HCT116 (cell line): ENCODE measurements at regions not wholly inside any gene's neighbourhood (a gene's known extent, or its start where the extent isn't known, plus 50 kb on each side); places are given as distances from the start of the nearest gene placed in this dataset.

Source experiments
- ATAC-seq: fragments of 200-7000 bp; cut with Tn5 transposase; 2 replicates; pipeline ENCODE4 v1.9.1; 2020; ENCODE audit warnings: mild to moderate bottlenecking, moderate library complexity
- BruUV-seq: library from RNA; stranded (reverse); fragments of 400-500 nt; replicated peaks from 2 replicates; lab custom pipeline; 2021; lab: Mats Ljungman, UMichigan
- CTCF ChIA-PET: fragments of 300-600 bp; sonication (Branson Sonifier 250); formaldehyde crosslinking; loops from one replicate; lab custom pipeline; 2021; ENCODE audit warnings: antibody characterized with exemption; lab: Charles Lee
- POLR2A ChIA-PET: fragments of 300-600, 350-600 bp; sonication (Branson Sonifier 250); formaldehyde crosslinking; loops from one replicate; lab custom pipeline; 2021; ENCODE audit warnings: antibody characterized with exemption; lab: Charles Lee
- RAD21 ChIA-PET, 2 experiments: fragments of 300-600 bp; sonication (Branson Sonifier 250); formaldehyde crosslinking; loops; one replicate each; lab custom pipeline; 2023; ENCODE audit warnings: low total read pairs in 2 of 2; ENCODE audit not compliant: uncharacterized antibody in 2 of 2, unreplicated experiment in 2 of 2, low non-redundant PET in 1 of 2; lab: Charles Lee
- DNase-seq: peaks from one replicate; pipeline ENCODE4 v3.0.0-alpha.2; 2010; ENCODE audit warnings: low read depth, low spot score
- H2AFZ ChIP-seq: fragments of 200-600 bp; shearing (Covaris generic), sonication (generic); 2 replicates; pipeline ENCODE4 v1.6.1; 2017; ENCODE audit warnings: low read depth, mixed run types, mixed read lengths, antibody characterized with exemption, low read length; ENCODE audit not compliant: poor library complexity, severe bottlenecking
- H3K27ac ChIP-seq: 2 replicates; pipeline ENCODE4 v1.5.1; 2012; ENCODE audit warnings: low read depth, low read length
- H3K27me3 ChIP-seq: fragments of 200-600 bp; sonication (generic); 2 replicates; pipeline ENCODE4 v1.6.1; 2016; ENCODE audit warnings: mixed run types, low read length, mixed read lengths; ENCODE audit not compliant: insufficient read depth
- H3K36me3 ChIP-seq, 2 experiments: fragments of 200-500 bp in 1 of 2; fragments of 200-600 bp in 1 of 2; sonication (Bioruptor generic) in 1 of 2; sonication (generic) in 1 of 2; 2 replicates each; pipeline versions ENCODE4 v1.5.1 to v1.6.1; 2014 to 2016; ENCODE audit warnings: low read length in 2 of 2, inconsistent platforms in 1 of 2, mixed read lengths in 1 of 2, mixed run types in 1 of 2; ENCODE audit not compliant: insufficient read depth in 2 of 2, control insufficient read depth in 1 of 2
- H3K4me1 ChIP-seq, 2 experiments: fragments of 200-600 bp in 1 of 2; sonication (generic) in 1 of 2; 2 replicates each; pipeline versions ENCODE4 v1.5.1 to v1.6.1; 2012 to 2017; ENCODE audit warnings: low read length in 2 of 2, inconsistent platforms in 1 of 2, mild to moderate bottlenecking in 1 of 2, mixed read lengths in 1 of 2, mixed run types in 1 of 2, moderate library complexity in 1 of 2; ENCODE audit not compliant: insufficient read depth in 2 of 2, control insufficient read depth in 1 of 2
- H3K4me2 ChIP-seq: fragments of 200-600 bp; sonication (generic); 2 replicates; pipeline ENCODE4 v1.6.1; 2017; ENCODE audit warnings: mixed run types, low read length, mixed read lengths
- H3K4me3 ChIP-seq, 2 experiments: fragments of 200-600 bp in 1 of 2; sonication (generic) in 1 of 2; replicated peaks in 1 of 2; 2 replicates each; pipeline ENCODE4 v1.5.1; 2011 to 2016; ENCODE audit warnings: low read length in 2 of 2, control low read depth in 1 of 2, low read depth in 1 of 2, mild to moderate bottlenecking in 1 of 2, mixed read lengths in 1 of 2, mixed run types in 1 of 2
- H3K79me2 ChIP-seq: fragments of 200-600 bp; sonication (generic); 2 replicates; pipeline ENCODE4 v1.6.1; 2017; ENCODE audit warnings: mild to moderate bottlenecking, mixed run types, low read length, moderate library complexity, mixed read lengths; ENCODE audit not compliant: insufficient read depth
- H3K9ac ChIP-seq: fragments of 200-600 bp; sonication (generic); 2 replicates; pipeline ENCODE4 v1.6.1; 2016; ENCODE audit warnings: low read length, mixed read lengths
- H3K9me2 ChIP-seq: fragments of 200-600 bp; sonication (generic), shearing (Covaris generic); 2 replicates; pipeline ENCODE4 v1.6.1; 2017; ENCODE audit warnings: mixed run types, mild to moderate bottlenecking, moderate library complexity; ENCODE audit not compliant: insufficient read depth
- H3K9me3 ChIP-seq, 2 experiments: fragments of 200-500 bp in 1 of 2; fragments of 200-600 bp in 1 of 2; sonication (Bioruptor generic) in 1 of 2; sonication (generic) in 1 of 2; 2 replicates each; pipeline ENCODE4 v1.6.1; 2014 to 2017; ENCODE audit warnings: low read length in 2 of 2, mixed read lengths in 2 of 2, inconsistent platforms in 1 of 2, low read depth in 1 of 2, mild to moderate bottlenecking in 1 of 2, mixed run types in 1 of 2, moderate library complexity in 1 of 2; ENCODE audit not compliant: control insufficient read depth in 1 of 2, insufficient read depth in 1 of 2
- H4K20me1 ChIP-seq: fragments of 200-600 bp; sonication (generic), shearing (Covaris generic); 2 replicates; pipeline ENCODE4 v1.6.1; 2017; ENCODE audit warnings: mixed run types, mild to moderate bottlenecking, moderate library complexity; ENCODE audit not compliant: insufficient read depth
- ATF3 ChIP-seq: IDR thresholded peaks from 2 replicates; pipeline ENCODE4 v1.6.1; 2012
- CBX3 ChIP-seq: IDR thresholded peaks from 2 replicates; pipeline ENCODE4 v1.6.1; 2012; ENCODE audit warnings: low read depth
- EGR1 ChIP-seq: IDR thresholded peaks from 2 replicates; pipeline ENCODE4 v1.6.1; 2012; ENCODE audit warnings: low read depth
- ELF1 ChIP-seq: IDR thresholded peaks from 2 replicates; pipeline ENCODE4 v1.6.1; 2012; ENCODE audit warnings: low read depth, borderline replicate concordance
- EZH2phosphoT487 ChIP-seq: fragments of 200-600 bp; IDR thresholded peaks from 2 replicates; pipeline ENCODE4 v1.6.1; 2018; ENCODE audit warnings: antibody characterized with exemption, borderline replicate concordance
- FOSL1 ChIP-seq: IDR thresholded peaks from 2 replicates; pipeline ENCODE4 v1.6.1; 2012; ENCODE audit warnings: low read depth
- POLR2AphosphoS5 ChIP-seq: IDR thresholded peaks from 2 replicates; pipeline ENCODE4 v1.6.1; 2011; ENCODE audit warnings: mild to moderate bottlenecking, low read depth, low read length, moderate library complexity
- REST ChIP-seq: IDR thresholded peaks from 2 replicates; pipeline ENCODE4 v1.6.1; 2012; ENCODE audit warnings: low read depth
- SIN3A ChIP-seq: IDR thresholded peaks from 2 replicates; pipeline ENCODE4 v1.6.1; 2012; ENCODE audit warnings: low read depth
- SRF ChIP-seq: IDR thresholded peaks from 2 replicates; pipeline ENCODE4 v1.6.1; 2012; ENCODE audit warnings: low read depth
- YY1 ChIP-seq: IDR thresholded peaks from 2 replicates; pipeline ENCODE4 v1.6.1; 2011; ENCODE audit warnings: low read length, low read depth, moderate library complexity, mild to moderate bottlenecking; ENCODE audit not compliant: insufficient replicate concordance; ENCODE audit errors: extremely low read depth
- ZFX ChIP-seq: fragments of 450-650 bp; IDR thresholded peaks from 2 replicates; pipeline ENCODE4 v1.6.1; 2017
- intact Hi-C: fragments of 100-400 bp; cut with micrococcal nuclease; formaldehyde crosslinking; loops from 2 replicates; pipeline ENCODE4 v1.10.0; 2022

- no peaks in the 10 kb centered on the region for H3K27me3 ChIP-seq
- TF ChIP-seq POLR2AphosphoS5: no peak
- no peak for TF ChIP-seq ATF3
- no peak for TF ChIP-seq CBX3
- TF ChIP-seq EGR1: no peak
- TF ChIP-seq ELF1: no peak
- no peak for TF ChIP-seq REST
- no peak for TF ChIP-seq SIN3A
- TF ChIP-seq ZFX: no peak
- TF ChIP-seq YY1: no peak
- TF ChIP-seq SRF: no peak
- TF ChIP-seq EZH2phosphoT487: no peak
- no peak for TF ChIP-seq FOSL1
- POLR2A ChIA-PET: no interaction called here
- CTCF ChIA-PET: no interaction called here
- H3K4me1 ChIP-seq: no peaks in the 10 kb centered on the region
- intact Hi-C loops: no loop called here
- RAD21 ChIA-PET: no interaction called here
- H2AFZ ChIP-seq: no peak overlapping the region
- H3K4me2 ChIP-seq: no peak overlapping the region
- BruUV-seq: no TSS peak
- ATAC-seq (no peak), DNase-seq (no peak)
- no peaks in the 10 kb centered on the region for H3K79me2 ChIP-seq
- no peaks in the 10 kb centered on the region for H4K20me1 ChIP-seq
- peaks cover 15 to 24% of the 10 kb centered on the region in 2 experiments; a peak in 3 of 4 replicates for H3K9me3 ChIP-seq
- no peak overlapping the region for H3K9ac ChIP-seq
- no peak overlapping the region for H3K4me3 ChIP-seq
- H3K36me3 ChIP-seq: no peaks in the 10 kb centered on the region
- H3K9me2 ChIP-seq: no peaks in the 10 kb centered on the region
- no peak overlapping the region for H3K27ac ChIP-seq
These were observed 689.6 kb upstream of the CDH10 start for GRCh38 chr5:25334350-25334749.
